SK-N-SH (cell line): ENCODE measurements at regions not wholly inside any gene's neighbourhood (a gene's known extent, or its start where the extent isn't known, plus 50 kb on each side); places are given as distances from the start of the nearest gene placed in this dataset.

Source experiments
- CTCF ChIA-PET: fragments of 300-600, 350-600 bp; formaldehyde crosslinking; extraction: SDS; loops from one replicate; lab custom pipeline; 2021; lab: Yijun Ruan, JAX
- POLR2A ChIA-PET: fragments of 350-600 bp; sonication (Branson Sonifier 250); formaldehyde crosslinking; extraction: SDS; loops from one replicate; lab custom pipeline; 2020; ENCODE audit warnings: antibody characterized with exemption, inconsistent platforms; lab: Yijun Ruan, JAX
- DNase-seq: peaks from one replicate; pipeline ENCODE4 v3.0.0; 2012
- H2AFZ ChIP-seq: fragments of 200-600 bp; sonication (generic); 2 replicates; pipeline ENCODE4 v1.8.1; 2016; ENCODE audit warnings: antibody characterized with exemption, mild to moderate bottlenecking, low read depth
- H3F3A ChIP-seq: fragments of 200-600 bp; sonication (generic); replicated peaks from 2 replicates; pipeline ENCODE3; 2016; ENCODE audit warnings: antibody characterized with exemption, mild to moderate bottlenecking; ENCODE audit not compliant: insufficient read depth
- H3K27ac ChIP-seq, 2 experiments: fragments of 200-500 bp in 1 of 2; fragments of 200-600 bp in 1 of 2; sonication (Bioruptor generic) in 1 of 2; sonication (generic), shearing (Covaris generic) in 1 of 2; 2 replicates each; pipeline versions ENCODE4 v1.5.1 to v1.6.1; 2014 to 2016; ENCODE audit warnings: low read depth in 2 of 2, inconsistent platforms in 1 of 2, low read length in 1 of 2, mild to moderate bottlenecking in 1 of 2, mixed read lengths in 1 of 2
- H3K27me3 ChIP-seq: fragments of 200-600 bp; sonication (generic), shearing (Covaris generic); 2 replicates; pipeline ENCODE4 v1.6.1; 2016; ENCODE audit warnings: mixed run types; ENCODE audit not compliant: insufficient read depth
- H3K36me3 ChIP-seq, 2 experiments: fragments of 200-500 bp in 1 of 2; fragments of 200-600 bp in 1 of 2; sonication (Bioruptor generic) in 1 of 2; sonication (generic) in 1 of 2; replicated peaks in 1 of 2; 2 replicates each; pipeline versions ENCODE3 to v1.5.1; 2014 to 2016; ENCODE audit warnings: low read length in 1 of 2, mild to moderate bottlenecking in 1 of 2; ENCODE audit not compliant: insufficient read depth in 2 of 2, control insufficient read depth in 1 of 2
- H3K4me1 ChIP-seq, 2 experiments: fragments of 200-500 bp in 1 of 2; fragments of 200-600 bp in 1 of 2; sonication (Bioruptor generic) in 1 of 2; sonication (generic), shearing (Covaris generic) in 1 of 2; 2 replicates each; pipeline versions ENCODE4 v1.5.1 to v1.6.1; 2014 to 2016; ENCODE audit warnings: low read depth in 1 of 2, low read length in 1 of 2, mixed run types in 1 of 2; ENCODE audit not compliant: insufficient read depth in 2 of 2, control insufficient read depth in 1 of 2
- H3K4me2 ChIP-seq: fragments of 200-600 bp; sonication (generic), shearing (Covaris generic); 2 replicates; pipeline ENCODE4 v1.6.1; 2017; ENCODE audit warnings: mixed run types
- H3K4me3 ChIP-seq, 2 experiments: fragments of 200-500 bp in 1 of 2; fragments of 200-600 bp in 1 of 2; sonication (Bioruptor generic) in 1 of 2; sonication (generic), shearing (Covaris generic) in 1 of 2; 2 replicates each; pipeline versions ENCODE4 v1.5.1 to v1.8.1; 2014 to 2016; ENCODE audit warnings: low read depth in 2 of 2, inconsistent platforms in 1 of 2, low read length in 1 of 2, mild to moderate bottlenecking in 1 of 2, mixed read lengths in 1 of 2, moderate library complexity in 1 of 2
- H3K79me2 ChIP-seq: fragments of 200-600 bp; sonication (generic); 2 replicates; pipeline ENCODE4 v1.8.1; 2017; ENCODE audit warnings: mild to moderate bottlenecking; ENCODE audit not compliant: insufficient read depth
- H3K9ac ChIP-seq: fragments of 200-600 bp; sonication (generic); 2 replicates; pipeline ENCODE4 v1.6.1; 2017; ENCODE audit warnings: mixed run types
- H3K9me2 ChIP-seq: fragments of 200-600 bp; sonication (generic); 2 replicates; pipeline ENCODE4 v1.6.1; 2017; ENCODE audit warnings: mixed run types
- H3K9me3 ChIP-seq: fragments of 200-600 bp; sonication (generic); 2 replicates; pipeline ENCODE4 v1.6.1; 2017; ENCODE audit warnings: mixed run types, mild to moderate bottlenecking, moderate library complexity
- H4K20me1 ChIP-seq: fragments of 200-600 bp; sonication (generic); 2 replicates; pipeline ENCODE4 v1.6.1; 2017; ENCODE audit warnings: mild to moderate bottlenecking, mixed run types; ENCODE audit not compliant: insufficient read depth
- CHD2 ChIP-seq: fragments of 150-350 bp; IDR thresholded peaks from 2 replicates; pipeline ENCODE4 v1.6.1; 2018; ENCODE audit warnings: low read length; ENCODE audit not compliant: partially characterized antibody
- ELF1 ChIP-seq: IDR thresholded peaks from 2 replicates; pipeline ENCODE4 v1.4.0; 2012
- EZH2phosphoT487 ChIP-seq: fragments of 200-600 bp; sonication (generic); IDR thresholded peaks from 2 replicates; pipeline ENCODE4 v1.6.1; 2017; ENCODE audit warnings: low read depth, mixed run types, mild to moderate bottlenecking, antibody characterized with exemption, moderate library complexity, borderline replicate concordance
- FOXJ3 ChIP-seq: sonication (generic); formaldehyde crosslinking; IDR thresholded peaks from 2 replicates; pipeline ENCODE4 v1.5.1; 2020; ENCODE audit warnings: mild to moderate bottlenecking, missing genetic modification reagents
- GATA2 ChIP-seq: sonication (generic); formaldehyde crosslinking; IDR thresholded peaks from 2 replicates; pipeline ENCODE4 v1.5.0; 2020; ENCODE audit warnings: mild to moderate bottlenecking, missing genetic modification reagents
- JUND ChIP-seq: IDR thresholded peaks from 2 replicates; pipeline ENCODE4 v1.4.0; 2012
- RCOR1 ChIP-seq: fragments of 150-350 bp; IDR thresholded peaks from 2 replicates; pipeline ENCODE4 v1.6.1; 2017; ENCODE audit warnings: antibody characterized with exemption, low read length
- REST ChIP-seq: IDR thresholded peaks from 2 replicates; pipeline ENCODE4 v1.6.1; 2012; ENCODE audit warnings: mild to moderate bottlenecking, low read depth, low read length, moderate library complexity
- RFX5 ChIP-seq: IDR thresholded peaks from 2 replicates; pipeline ENCODE4 v1.6.1; 2012; ENCODE audit warnings: mild to moderate bottlenecking, improper control_type of control experiment, low read length
- RXRA ChIP-seq: IDR thresholded peaks from 2 replicates; pipeline ENCODE4 v1.4.0; 2012; ENCODE audit warnings: low read depth, mild to moderate bottlenecking, borderline replicate concordance
- SMC3 ChIP-seq: IDR thresholded peaks from 2 replicates; pipeline ENCODE4 v1.6.1; 2012; ENCODE audit warnings: low read depth, low read length, improper control_type of control experiment
- TAF1 ChIP-seq: IDR thresholded peaks from 2 replicates; pipeline ENCODE4 v1.6.1; 2012; ENCODE audit warnings: low read depth, mild to moderate bottlenecking, low read length, moderate library complexity, borderline replicate concordance
- TCF12 ChIP-seq: IDR thresholded peaks from 2 replicates; pipeline ENCODE4 v1.4.0; 2012
- YY1 ChIP-seq: IDR thresholded peaks from 2 replicates; pipeline ENCODE4 v1.4.0; 2012; ENCODE audit warnings: low read depth, mild to moderate bottlenecking
- WGBS: methylation state at CpG from one replicate; pipeline ENCODE4 v1.1.6; 2017; ENCODE audit warnings: low lambda C conversion rate; 5-methylcytosine and 5-hydroxymethylcytosine counted together
- TF ChIP-seq, protein P1 (sequence below): IDR thresholded peaks from 2 replicates; pipeline ENCODE4 v1.4.0; 2012; ENCODE audit warnings: low read depth, borderline replicate concordance
- TF ChIP-seq, protein P2 (sequence below): fragments of 200-600 bp; sonication (generic); IDR thresholded peaks from 2 replicates; pipeline ENCODE4 v1.6.1; 2017; ENCODE audit warnings: antibody characterized with exemption, mild to moderate bottlenecking, moderate library complexity

- no peak overlapping the region for H3K27ac ChIP-seq
- H3K4me3 ChIP-seq: no peak overlapping the region
- H3F3A ChIP-seq: peaks cover 3% of the 10 kb centered on the region
- H3K27me3 ChIP-seq: no peaks in the 10 kb centered on the region
- no peak overlapping the region for H3K4me2 ChIP-seq
- no peaks in the 10 kb centered on the region for H3K79me2 ChIP-seq
- no peaks in the 10 kb centered on the region; a peak in 1 of 4 replicates for H3K4me1 ChIP-seq
- POLR2A ChIA-PET: no interaction called here
- 32% methylated on average over 2 of the region's 2 CpGs for WGBS
- CTCF ChIA-PET: no interaction called here
- H4K20me1 ChIP-seq: no peaks in the 10 kb centered on the region
- H3K9me3 ChIP-seq: peaks cover 3% of the 10 kb centered on the region; the same call in 1 of the 2 replicates
- no peaks in the 10 kb centered on the region for H3K36me3 ChIP-seq
- TF ChIP-seq RXRA: no peak
- no peak for TF ChIP-seq RCOR1
- TF ChIP-seq SMC3: no peak
- TF ChIP-seq, protein P1, sequence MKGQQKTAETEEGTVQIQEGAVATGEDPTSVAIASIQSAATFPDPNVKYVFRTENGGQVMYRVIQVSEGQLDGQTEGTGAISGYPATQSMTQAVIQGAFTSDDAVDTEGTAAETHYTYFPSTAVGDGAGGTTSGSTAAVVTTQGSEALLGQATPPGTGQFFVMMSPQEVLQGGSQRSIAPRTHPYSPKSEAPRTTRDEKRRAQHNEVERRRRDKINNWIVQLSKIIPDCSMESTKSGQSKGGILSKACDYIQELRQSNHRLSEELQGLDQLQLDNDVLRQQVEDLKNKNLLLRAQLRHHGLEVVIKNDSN: no peak
- TF ChIP-seq GATA2 (CRISPR knock-in tag): no peak
- TF ChIP-seq CHD2: no peak
- TF ChIP-seq YY1: no peak
- TF ChIP-seq, protein P2, sequence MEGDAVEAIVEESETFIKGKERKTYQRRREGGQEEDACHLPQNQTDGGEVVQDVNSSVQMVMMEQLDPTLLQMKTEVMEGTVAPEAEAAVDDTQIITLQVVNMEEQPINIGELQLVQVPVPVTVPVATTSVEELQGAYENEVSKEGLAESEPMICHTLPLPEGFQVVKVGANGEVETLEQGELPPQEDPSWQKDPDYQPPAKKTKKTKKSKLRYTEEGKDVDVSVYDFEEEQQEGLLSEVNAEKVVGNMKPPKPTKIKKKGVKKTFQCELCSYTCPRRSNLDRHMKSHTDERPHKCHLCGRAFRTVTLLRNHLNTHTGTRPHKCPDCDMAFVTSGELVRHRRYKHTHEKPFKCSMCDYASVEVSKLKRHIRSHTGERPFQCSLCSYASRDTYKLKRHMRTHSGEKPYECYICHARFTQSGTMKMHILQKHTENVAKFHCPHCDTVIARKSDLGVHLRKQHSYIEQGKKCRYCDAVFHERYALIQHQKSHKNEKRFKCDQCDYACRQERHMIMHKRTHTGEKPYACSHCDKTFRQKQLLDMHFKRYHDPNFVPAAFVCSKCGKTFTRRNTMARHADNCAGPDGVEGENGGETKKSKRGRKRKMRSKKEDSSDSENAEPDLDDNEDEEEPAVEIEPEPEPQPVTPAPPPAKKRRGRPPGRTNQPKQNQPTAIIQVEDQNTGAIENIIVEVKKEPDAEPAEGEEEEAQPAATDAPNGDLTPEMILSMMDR: no peak
- no peak for TF ChIP-seq REST
- TF ChIP-seq JUND: no peak
- no peak for TF ChIP-seq FOXJ3
- no peak for TF ChIP-seq ELF1
- no peak for TF ChIP-seq TAF1
- TF ChIP-seq TCF12: no peak
- TF ChIP-seq RFX5: no peak
- no peak for TF ChIP-seq EZH2phosphoT487
- H3K9ac ChIP-seq: no peak overlapping the region
- H2AFZ ChIP-seq: no peak overlapping the region
- DNase-seq: no peak
- no peaks in the 10 kb centered on the region for H3K9me2 ChIP-seq
Measured at GRCh38 chr1:238913210-238913609, 473.2 kb upstream of the CHRM3 start.
